Loucy (cell line): ENCODE measurements at regions not wholly inside any gene's neighbourhood (a gene's known extent, or its start where the extent isn't known, plus 50 kb on each side); places are given as distances from the start of the nearest gene placed in this dataset.

Experiments
- H2AFZ ChIP-seq: fragments of 200-600 bp; sonication (generic); 2 replicates; pipeline ENCODE4 v1.6.0; 2016; ENCODE audit warnings: antibody characterized with exemption, mild to moderate bottlenecking, low read length, moderate library complexity
- H3F3A ChIP-seq: fragments of 200-600 bp; 2 replicates; pipeline ENCODE4 v1.6.0; 2016; ENCODE audit warnings: antibody characterized with exemption, low read depth, mild to moderate bottlenecking
- H3K27me3 ChIP-seq: fragments of 200-600 bp; sonication (generic); 2 replicates; pipeline ENCODE4 v1.6.1; 2014; ENCODE audit warnings: low read length, mild to moderate bottlenecking; ENCODE audit not compliant: insufficient read depth, poor library complexity, severe bottlenecking
- H3K36me3 ChIP-seq: fragments of 200-600 bp; sonication (generic); 2 replicates; pipeline ENCODE4 v1.6.1; 2016; ENCODE audit warnings: low read length; ENCODE audit not compliant: insufficient read depth
- H3K4me1 ChIP-seq: fragments of 200-600 bp; sonication (generic); 2 replicates; pipeline ENCODE4 v1.5.1; 2014; ENCODE audit warnings: low read length, mild to moderate bottlenecking; ENCODE audit not compliant: insufficient read depth, poor library complexity, severe bottlenecking
- H3K4me2 ChIP-seq: fragments of 200-600 bp; sonication (generic); 2 replicates; pipeline ENCODE4 v1.6.0; 2014; ENCODE audit warnings: antibody characterized with exemption, low read length, low read depth, mild to moderate bottlenecking; ENCODE audit not compliant: poor library complexity, severe bottlenecking
- H3K4me3 ChIP-seq: fragments of 200-600 bp; sonication (generic); 2 replicates; pipeline ENCODE4 v1.5.1; 2014; ENCODE audit warnings: low read length, mild to moderate bottlenecking, mixed read lengths; ENCODE audit not compliant: poor library complexity, severe bottlenecking
- H3K79me2 ChIP-seq: fragments of 200-600 bp; sonication (generic); 2 replicates; pipeline ENCODE4 v1.6.1; 2014; ENCODE audit warnings: low read length; ENCODE audit not compliant: insufficient read depth
- H3K9ac ChIP-seq: fragments of 200-600 bp; sonication (generic); 2 replicates; pipeline ENCODE4 v1.6.0; 2014; ENCODE audit warnings: mild to moderate bottlenecking, low read depth, low read length, moderate library complexity; ENCODE audit not compliant: poor library complexity, severe bottlenecking
- H3K9me2 ChIP-seq: fragments of 200-600 bp; sonication (generic); replicated peaks from 2 replicates; pipeline ENCODE4 v1.6.1; 2016; ENCODE audit warnings: low read depth, low read length, mixed read lengths
- H3K9me3 ChIP-seq: fragments of 200-600 bp; sonication (generic); 2 replicates; pipeline ENCODE4 v1.6.1; 2014; ENCODE audit warnings: mild to moderate bottlenecking, antibody characterized with exemption, low read length, low read depth; ENCODE audit not compliant: insufficient read depth
- H4K20me1 ChIP-seq: fragments of 200-600 bp; sonication (generic); 2 replicates; pipeline ENCODE4 v1.6.0; 2014; ENCODE audit warnings: antibody characterized with exemption, low read length, mild to moderate bottlenecking; ENCODE audit not compliant: insufficient read depth, poor library complexity, severe bottlenecking
- CTCF ChIP-seq: fragments of 200-600 bp; sonication (generic); conservative IDR thresholded peaks from 2 replicates; pipeline ENCODE4 v1.5.1; 2014; ENCODE audit warnings: mild to moderate bottlenecking, antibody characterized with exemption, low read length
- EZH2phosphoT487 ChIP-seq: fragments of 200-600 bp; IDR thresholded peaks from 2 replicates; pipeline ENCODE4 v1.6.1; 2018; ENCODE audit warnings: antibody characterized with exemption, mild to moderate bottlenecking, moderate library complexity, borderline replicate concordance

GRCh38 chr16:17641990-17642389 is 171.2 kb upstream of the XYLT1 start:
- Histone ChIP-seq H3F3A (no peaks in the 10 kb centered on the region), H3K4me1 (no peaks in the 10 kb centered on the region), H3K27me3 (no peaks in the 10 kb centered on the region), H3K79me2 (no peaks in the 10 kb centered on the region), H3K36me3 (no peaks in the 10 kb centered on the region), H3K9me3 (no peaks in the 10 kb centered on the region), H2AFZ (no peak overlapping the region), H3K9me2 (no peaks in the 10 kb centered on the region), H3K9ac (no peak overlapping the region), H4K20me1 (no peaks in the 10 kb centered on the region), H3K4me3 (no peak overlapping the region), H3K4me2 (no peak overlapping the region)
- TF ChIP-seq EZH2phosphoT487 (no peak), CTCF (no peak)

DNA sequence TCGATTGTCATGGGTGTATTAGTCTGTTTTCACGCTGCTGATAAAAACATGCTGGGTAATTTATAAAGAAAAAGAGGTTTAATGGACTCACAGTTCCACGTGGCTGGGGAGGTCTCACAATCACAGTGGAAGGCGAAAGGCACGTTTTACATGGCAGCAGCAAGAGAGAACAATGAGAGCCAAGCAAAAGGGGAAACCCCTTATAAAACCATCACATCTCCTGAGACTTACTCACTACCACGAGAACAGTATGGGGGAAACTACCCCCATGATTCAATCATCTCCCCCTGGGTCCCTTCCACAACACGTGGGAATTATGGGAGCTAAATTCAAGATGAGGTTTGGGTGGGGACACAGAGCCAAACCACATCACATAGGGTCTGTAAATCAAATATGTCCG is 167.4 kb upstream of the XYLT1 start:
- Histone ChIP-seq H3K9ac (no peak overlapping the region), H3K27me3 (no peaks in the 10 kb centered on the region), H3K9me3 (no peaks in the 10 kb centered on the region), H3F3A (no peaks in the 10 kb centered on the region), H4K20me1 (no peaks in the 10 kb centered on the region), H3K4me2 (no peak overlapping the region), H2AFZ (no peak overlapping the region; the same call in 1 of the 2 replicates), H3K4me3 (no peak overlapping the region), H3K4me1 (no peaks in the 10 kb centered on the region), H3K9me2 (no peaks in the 10 kb centered on the region), H3K79me2 (no peaks in the 10 kb centered on the region), H3K36me3 (no peaks in the 10 kb centered on the region)
- no peak for TF ChIP-seq CTCF
- TF ChIP-seq EZH2phosphoT487, result no peak

DNA sequence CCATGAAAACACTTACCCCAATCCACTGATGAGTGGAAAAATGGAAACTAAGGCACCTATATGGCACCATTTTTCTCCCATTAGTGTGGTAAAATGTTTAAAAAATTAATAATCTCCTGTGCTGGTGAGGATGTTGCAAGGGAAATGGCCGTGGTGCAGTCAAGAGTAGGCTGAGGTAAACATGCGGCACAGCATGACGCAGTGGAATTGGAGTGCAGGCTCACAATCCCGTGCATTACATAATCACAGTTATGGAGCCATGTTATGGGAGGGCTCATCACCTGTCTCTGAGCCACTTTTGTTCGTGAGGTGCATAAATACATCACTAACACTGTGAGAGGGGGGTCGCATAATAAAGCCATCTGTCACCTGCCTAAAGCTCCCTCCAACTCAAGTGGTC is 164.4 kb upstream of the XYLT1 start:
- H3K79me2 ChIP-seq, result no peaks in the 10 kb centered on the region
- H3K9me2 ChIP-seq, result no peaks in the 10 kb centered on the region
- TF ChIP-seq EZH2phosphoT487 (no peak), CTCF (no peak)
- no peak overlapping the region for H2AFZ ChIP-seq
- H3K36me3 ChIP-seq, result no peaks in the 10 kb centered on the region
- no peak overlapping the region for H3K9ac ChIP-seq
- H3K4me3 ChIP-seq, result no peak overlapping the region
- no peaks in the 10 kb centered on the region for H3K27me3 ChIP-seq
- no peaks in the 10 kb centered on the region for H3K9me3 ChIP-seq
- H3K4me2 ChIP-seq, result no peak overlapping the region
- no peaks in the 10 kb centered on the region for H4K20me1 ChIP-seq
- H3F3A ChIP-seq, result no peaks in the 10 kb centered on the region
- no peaks in the 10 kb centered on the region for H3K4me1 ChIP-seq
